ENCODE measurements at regions not wholly inside any gene's neighbourhood (a gene's known extent, or its start where the extent isn't known, plus 50 kb on each side); places are given as distances from the start of the nearest gene placed in this dataset.
"Not testable (repeated sequence)": the region's sequence is repeated elsewhere in the genome, so short reads cannot be mapped to it uniquely, and the experiment has no call there.

- ChIA-PET POLR2A (no interaction called here), CTCF (interaction anchor here (1.3 kb wide), 2 partner anchors 8 to 49 kb away, joined by 3 read pairs; no protein-coding TSS in a partner anchor)
- H3K4me3 Mint-ChIP-seq: no peak overlapping the region
- H3K27ac Mint-ChIP-seq: no peak overlapping the region
- no peaks in the 10 kb centered on the region for H3K4me1 Mint-ChIP-seq
- no peaks in the 10 kb centered on the region for H3K9me3 Mint-ChIP-seq
- H3K27me3 Mint-ChIP-seq: peaks cover 4% of the 10 kb centered on the region
- DNase-seq: no peak
- H3K36me3 Mint-ChIP-seq (ENCODE audit: low read depth): no peaks in the 10 kb centered on the region
These were observed 119.1 kb upstream of the JCAD start for GRCh38 chr10:30178356-30178964.

GRCh38 chr10:30176776-30177533, 117.6 kb upstream of the JCAD start:
- H3K9me3 Mint-ChIP-seq: no peaks in the 10 kb centered on the region
- H3K27me3 Mint-ChIP-seq: peaks cover 7% of the 10 kb centered on the region
- POLR2A ChIA-PET: no interaction called here
- no peak overlapping the region for H3K4me3 Mint-ChIP-seq
- no peak overlapping the region for H3K27ac Mint-ChIP-seq
- no peak for DNase-seq
- H3K4me1 Mint-ChIP-seq: no peaks in the 10 kb centered on the region
- H3K36me3 Mint-ChIP-seq (ENCODE audit: low read depth): no peaks in the 10 kb centered on the region
- CTCF ChIA-PET: interaction anchor here (1.3 kb wide), 2 partner anchors 10 kb away, joined by 3 read pairs; no protein-coding TSS in a partner anchor

- CTCF ChIA-PET: no interaction called here
- H3K27me3 Mint-ChIP-seq: peaks cover 9% of the 10 kb centered on the region
These were observed 116.8 kb upstream of the JCAD start for GRCh38 chr10:30176182-30176581.

GRCh38 chr10:30172673-30173072, 113.3 kb upstream of the JCAD start:
- no peak for DNase-seq
- CTCF ChIA-PET: interaction anchor here (1.1 to 1.4 kb wide), 2 partner anchors 9 to 16 kb away, joined by 3 read pairs; no protein-coding TSS in a partner anchor

More at GRCh38 chr10:30176182-30176581, 116.8 kb upstream of the JCAD start:
- DNase-seq: no peak
- Mint-ChIP-seq H3K4me1 (no peaks in the 10 kb centered on the region), H3K27ac (no peak overlapping the region), H3K4me3 (no peak overlapping the region), H3K36me3 (ENCODE audit: low read depth) (no peaks in the 10 kb centered on the region), H3K9me3 (no peaks in the 10 kb centered on the region)
- POLR2A ChIA-PET: no interaction called here

GRCh38 chr10:30172091-30172490, 112.7 kb upstream of the JCAD start:
- CTCF ChIA-PET: interaction anchor here (1.1 to 1.4 kb wide), 3 partner anchors 8 to 174 kb away, joined by 3 to 4 read pairs (median 3); no protein-coding TSS in a partner anchor
- no peaks in the 10 kb centered on the region for H3K36me3 Mint-ChIP-seq (ENCODE audit: low read depth)

More at GRCh38 chr10:30172673-30173072, 113.3 kb upstream of the JCAD start:
- Mint-ChIP-seq H3K27ac (no peak overlapping the region), H3K9me3 (no peaks in the 10 kb centered on the region), H3K27me3 (peaks cover 12% of the 10 kb centered on the region), H3K36me3 (ENCODE audit: low read depth) (no peaks in the 10 kb centered on the region), H3K4me1 (no peaks in the 10 kb centered on the region), H3K4me3 (no peak overlapping the region)
- POLR2A ChIA-PET: interaction anchor here (0.6 kb wide), 1 partner anchor 642 kb away, joined by 3 read pairs; no protein-coding TSS in a partner anchor

GRCh38 chr10:30171601-30172000, 112.2 kb upstream of the JCAD start:
- no peak for DNase-seq
- Mint-ChIP-seq H3K27me3 (peaks cover 15% of the 10 kb centered on the region), H3K27ac (no peak overlapping the region), H3K4me1 (no peaks in the 10 kb centered on the region), H3K36me3 (ENCODE audit: low read depth) (no peaks in the 10 kb centered on the region), H3K9me3 (no peaks in the 10 kb centered on the region), H3K4me3 (no peak overlapping the region)
- ChIA-PET CTCF (interaction anchor here (1.1 to 1.3 kb wide), 2 partner anchors 15 to 173 kb away, joined by 3 to 4 read pairs; no protein-coding TSS in a partner anchor), POLR2A (no interaction called here)

More at GRCh38 chr10:30172091-30172490, 112.7 kb upstream of the JCAD start:
- Mint-ChIP-seq H3K4me3 (no peak overlapping the region), H3K4me1 (no peaks in the 10 kb centered on the region), H3K9me3 (no peaks in the 10 kb centered on the region), H3K27me3 (peaks cover 15% of the 10 kb centered on the region), H3K27ac (no peak overlapping the region)
- DNase-seq: no peak
- POLR2A ChIA-PET: no interaction called here

- Mint-ChIP-seq H3K9me3 (no peaks in the 10 kb centered on the region), H3K4me3 (no peak overlapping the region), H3K36me3 (ENCODE audit: low read depth) (no peaks in the 10 kb centered on the region), H3K27ac (no peak overlapping the region), H3K27me3 (peaks cover 15% of the 10 kb centered on the region), H3K4me1 (no peaks in the 10 kb centered on the region)
- ChIA-PET CTCF (interaction anchor here (1.3 kb wide), 1 partner anchor 173 kb away, joined by 4 read pairs; no protein-coding TSS in a partner anchor), POLR2A (no interaction called here)
- DNase-seq: no peak
These were observed 111.4 kb upstream of the JCAD start for GRCh38 chr10:30170814-30171213.

- H3K27ac Mint-ChIP-seq: no peak overlapping the region
- H3K36me3 Mint-ChIP-seq (ENCODE audit: low read depth): no peaks in the 10 kb centered on the region
- H3K4me1 Mint-ChIP-seq: no peaks in the 10 kb centered on the region
- no peak for DNase-seq
- H3K9me3 Mint-ChIP-seq: no peaks in the 10 kb centered on the region
- peaks cover 21% of the 10 kb centered on the region for H3K27me3 Mint-ChIP-seq
- H3K4me3 Mint-ChIP-seq: no peak overlapping the region
- ChIA-PET CTCF (no interaction called here), POLR2A (no interaction called here)
These were observed 110.8 kb upstream of the JCAD start for GRCh38 chr10:30170146-30170545.

- ChIA-PET POLR2A (no interaction called here), CTCF (no interaction called here)
- no peak overlapping the region for H3K27ac Mint-ChIP-seq
- no peak for DNase-seq
- no peaks in the 10 kb centered on the region for H3K9me3 Mint-ChIP-seq
- H3K27me3 Mint-ChIP-seq: peaks cover 27% of the 10 kb centered on the region
- no peak overlapping the region for H3K4me3 Mint-ChIP-seq
- no peaks in the 10 kb centered on the region for H3K4me1 Mint-ChIP-seq
- H3K36me3 Mint-ChIP-seq (ENCODE audit: low read depth): no peaks in the 10 kb centered on the region
These were observed 110.0 kb upstream of the JCAD start for GRCh38 chr10:30169342-30169741.

GRCh38 chr10:30166929-30167328, 107.5 kb upstream of the JCAD start:
- ChIA-PET CTCF (interaction anchor here (1.3 kb wide), 1 partner anchor 10 kb away, joined by 3 read pairs; no protein-coding TSS in a partner anchor), POLR2A (no interaction called here)
- H3K27me3 Mint-ChIP-seq: peaks cover 30% of the 10 kb centered on the region
- no peaks in the 10 kb centered on the region for H3K9me3 Mint-ChIP-seq
- no peak for DNase-seq
- H3K27ac Mint-ChIP-seq: no peak overlapping the region
- H3K4me3 Mint-ChIP-seq: no peak overlapping the region
- H3K4me1 Mint-ChIP-seq: peaks cover 6% of the 10 kb centered on the region
- H3K36me3 Mint-ChIP-seq (ENCODE audit: low read depth): no peaks in the 10 kb centered on the region

GRCh38 chr10:30163410-30163809, 104.0 kb upstream of the JCAD start:
- peaks cover 43% of the 10 kb centered on the region for H3K27me3 Mint-ChIP-seq
- CTCF ChIA-PET: interaction anchor here (1.0 to 1.4 kb wide), 2 partner anchors 9 to 10 kb away, joined by 3 read pairs; no protein-coding TSS in a partner anchor
- H3K27ac Mint-ChIP-seq; DNase-seq; H3K9me3 Mint-ChIP-seq; POLR2A ChIA-PET; H3K36me3 Mint-ChIP-seq (ENCODE audit: low read depth); H3K4me1 Mint-ChIP-seq; H3K4me3 Mint-ChIP-seq: not testable (repeated sequence)

GRCh38 chr10:30162796-30163195, 103.4 kb upstream of the JCAD start:
- peaks cover 40% of the 10 kb centered on the region for H3K27me3 Mint-ChIP-seq
- CTCF ChIA-PET: interaction anchor here (1.0 to 1.4 kb wide), 2 partner anchors 9 to 10 kb away, joined by 3 read pairs; no protein-coding TSS in a partner anchor
- H3K9me3 Mint-ChIP-seq; H3K4me3 Mint-ChIP-seq; POLR2A ChIA-PET; H3K36me3 Mint-ChIP-seq (ENCODE audit: low read depth); H3K4me1 Mint-ChIP-seq; DNase-seq; H3K27ac Mint-ChIP-seq: not testable (repeated sequence)

- CTCF ChIA-PET: no interaction called here
- POLR2A ChIA-PET: no interaction called here
- H3K27ac Mint-ChIP-seq: no peak overlapping the region
- no peaks in the 10 kb centered on the region for H3K36me3 Mint-ChIP-seq (ENCODE audit: low read depth)
- peaks cover 3% of the 10 kb centered on the region for H3K9me3 Mint-ChIP-seq
- H3K4me1 Mint-ChIP-seq: peaks cover 10% of the 10 kb centered on the region
- no peak for DNase-seq
- no peak overlapping the region for H3K4me3 Mint-ChIP-seq
- peaks cover 33% of the 10 kb centered on the region for H3K27me3 Mint-ChIP-seq
These were observed 101.0 kb upstream of the JCAD start for GRCh38 chr10:30160271-30160982.

Measured in activated CD4-positive, alpha-beta T cell treated with anti-CD3 and anti-CD28 coated beads, Interleukin-2, amount 10 ng/mL, durations not matched to agents 7 days and 5 days (primary cell).